ENCODE measurements at regions not wholly inside any gene's neighbourhood (a gene's known extent, or its start where the extent isn't known, plus 50 kb on each side); places are given as distances from the start of the nearest gene placed in this dataset.

GRCh38 chr10:53233749-53234148, 461.2 kb upstream of the MBL2 start:
- TF ChIP-seq POLR2AphosphoS5 (IDR thresholded peaks at IDR 0.05) (no peak), POLR2A (IDR thresholded peaks at IDR 0.05) (no peak), CTCF (IDR thresholded peaks at IDR 0.05 in 8 of 11, conservative IDR thresholded peaks at IDR 0.05 in 3 of 11) (no peak)
- H3K36me3 ChIP-seq: no peaks in the 10 kb centered on the region
- H3K4me3 ChIP-seq: no peak overlapping the region
- peaks cover 0 to 6% (median 0%) of the 10 kb centered on the region in 8 donors for H3K9me3 ChIP-seq
- WGBS, 5 donors: 40 to 65% (median 53%) methylated on average over 1 of the region's 1 CpG
- DNase-seq: no peak
- intact Hi-C loops (cut with DNase I; ENCODE audit: low total_unique reads): no loop called here
- H3K4me1 ChIP-seq: no peaks in the 10 kb centered on the region
- H3K27ac ChIP-seq: no peak overlapping the region
- H3K27me3 ChIP-seq (replicated peaks in 1 of 7): no peaks in the 10 kb centered on the region

- H3K36me3 ChIP-seq: no peaks in the 10 kb centered on the region
- intact Hi-C loops (cut with DNase I; ENCODE audit: low total_unique reads): no loop called here
- no peaks in the 10 kb centered on the region for H3K4me1 ChIP-seq
- no peak for DNase-seq
- WGBS, 5 donors: 42 to 49% (median 46%) methylated on average over 2 of the region's 2 CpGs
- H3K27me3 ChIP-seq (replicated peaks in 1 of 7): no peaks in the 10 kb centered on the region
- no peak overlapping the region for H3K27ac ChIP-seq
- H3K4me3 ChIP-seq: no peak overlapping the region
- peaks cover 0 to 6% (median 0%) of the 10 kb centered on the region in 8 donors for H3K9me3 ChIP-seq
- no peak for TF ChIP-seq CTCF (IDR thresholded peaks at IDR 0.05 in 8 of 11, conservative IDR thresholded peaks at IDR 0.05 in 3 of 11)
These were observed 458.1 kb upstream of the MBL2 start for GRCh38 chr10:53230651-53231050.

GRCh38 chr10:53223851-53224250, 451.3 kb upstream of the MBL2 start:
- H3K9me3 ChIP-seq: peaks cover 0 to 29% (median 1%) of the 10 kb centered on the region in 8 donors
- H3K27me3 ChIP-seq (replicated peaks in 1 of 7): no peaks in the 10 kb centered on the region
- no peak overlapping the region for H3K27ac ChIP-seq
- intact Hi-C loops (cut with DNase I; ENCODE audit: low total_unique reads): no loop called here
- WGBS, 5 donors: 80 to 95% (median 89%) methylated on average over 2 of the region's 2 CpGs
- no peaks in the 10 kb centered on the region for H3K4me1 ChIP-seq
- DNase-seq: no peak
- H3K4me3 ChIP-seq: no peak overlapping the region
- TF ChIP-seq POLR2AphosphoS5 (IDR thresholded peaks at IDR 0.05) (no peak), POLR2A (IDR thresholded peaks at IDR 0.05) (no peak), CTCF (IDR thresholded peaks at IDR 0.05 in 8 of 11, conservative IDR thresholded peaks at IDR 0.05 in 3 of 11) (no peak)
- no peaks in the 10 kb centered on the region for H3K36me3 ChIP-seq

GRCh38 chr10:53222806-53223205, 450.2 kb upstream of the MBL2 start:
- H3K9me3 ChIP-seq: peaks cover 0 to 29% (median 1%) of the 10 kb centered on the region in 8 donors
- H3K27me3 ChIP-seq (replicated peaks in 1 of 7): no peaks in the 10 kb centered on the region
- DNase-seq: no peak
- H3K36me3 ChIP-seq: no peaks in the 10 kb centered on the region
- 59 to 82% (median 73%) methylated on average over 4 to 5 of the region's 5 CpGs for WGBS, 5 donors
- intact Hi-C loops (cut with DNase I; ENCODE audit: low total_unique reads): no loop called here
- H3K27ac ChIP-seq: no peak overlapping the region
- TF ChIP-seq CTCF (IDR thresholded peaks at IDR 0.05 in 8 of 11, conservative IDR thresholded peaks at IDR 0.05 in 3 of 11) (no peak), POLR2A (IDR thresholded peaks at IDR 0.05) (no peak), POLR2AphosphoS5 (IDR thresholded peaks at IDR 0.05) (no peak)
- no peak overlapping the region for H3K4me3 ChIP-seq
- H3K4me1 ChIP-seq: no peaks in the 10 kb centered on the region
